ENCODE measurements at regions not wholly inside any gene's neighbourhood (a gene's known extent, or its start where the extent isn't known, plus 50 kb on each side); places are given as distances from the start of the nearest gene placed in this dataset.

GRCh38 chr4:28879178-28879577 lies 1841.0 kb upstream of the PCDH7 start:
- no peaks in the 10 kb centered on the region for H3K36me3 ChIP-seq (ENCODE audit: control insufficient read depth in 1 of 2, insufficient read depth in 2 of 2, low read length in 1 of 2)
- no peaks in the 10 kb centered on the region for H3K4me1 ChIP-seq (ENCODE audit: control insufficient read depth in 1 of 2, insufficient read depth in 2 of 2, low read length in 2 of 2)
- intact Hi-C loops (cut with DNase I), result no loop called here
- WGBS, 2 donors, result 38 to 43% methylated on average over 5 of the region's 5 CpGs
- H3K27ac ChIP-seq (ENCODE audit: low read depth in 1 of 2, low read length in 2 of 2), result no peak overlapping the region
- no peak overlapping the region for H3K4me3 ChIP-seq (ENCODE audit: low read length in 2 of 2)
- DNase-seq (no peak), ATAC-seq (ENCODE audit: low FRiP score) (no peak)
- H3K27me3 ChIP-seq (ENCODE audit: control insufficient read depth in 1 of 2, insufficient read depth in 2 of 2, low read length in 1 of 2), result no peaks in the 10 kb centered on the region
- no peaks in the 10 kb centered on the region for H3K9me3 ChIP-seq (ENCODE audit: control insufficient read depth, low read length)

- intact Hi-C loops (cut with DNase I), result no loop called here
- WGBS, 2 donors, result 51 to 64% methylated on average over 2 of the region's 2 CpGs
Measured at GRCh38 chr4:28879900-28880299, 1840.3 kb upstream of the PCDH7 start.

GRCh38 chr4:28883211-28883610 lies 1837.0 kb upstream of the PCDH7 start:
- H3K4me1 ChIP-seq (ENCODE audit: control insufficient read depth in 1 of 2, insufficient read depth in 2 of 2, low read length in 2 of 2), result no peaks in the 10 kb centered on the region
- no peak overlapping the region for H3K27ac ChIP-seq (ENCODE audit: low read depth in 1 of 2, low read length in 2 of 2)
- WGBS, 2 donors, result 85 to 88% methylated on average over 2 of the region's 2 CpGs
- H3K9me3 ChIP-seq (ENCODE audit: control insufficient read depth, low read length), result no peaks in the 10 kb centered on the region
- ATAC-seq (ENCODE audit: low FRiP score), result no peak
- H3K4me3 ChIP-seq (ENCODE audit: low read length in 2 of 2), result no peak overlapping the region
- no peaks in the 10 kb centered on the region for H3K36me3 ChIP-seq (ENCODE audit: control insufficient read depth in 1 of 2, insufficient read depth in 2 of 2, low read length in 1 of 2)
- no peak for DNase-seq
- H3K27me3 ChIP-seq (ENCODE audit: control insufficient read depth in 1 of 2, insufficient read depth in 2 of 2, low read length in 1 of 2), result no peaks in the 10 kb centered on the region
- intact Hi-C loops (cut with DNase I), result no loop called here

More at GRCh38 chr4:28879900-28880299, 1840.3 kb upstream of the PCDH7 start:
- H3K9me3 ChIP-seq (ENCODE audit: control insufficient read depth, low read length), result no peaks in the 10 kb centered on the region
- ATAC-seq (ENCODE audit: low FRiP score) (no peak), DNase-seq (no peak)
- H3K36me3 ChIP-seq (ENCODE audit: control insufficient read depth in 1 of 2, insufficient read depth in 2 of 2, low read length in 1 of 2), result no peaks in the 10 kb centered on the region
- no peak overlapping the region for H3K4me3 ChIP-seq (ENCODE audit: low read length in 2 of 2)
- no peaks in the 10 kb centered on the region for H3K27me3 ChIP-seq (ENCODE audit: control insufficient read depth in 1 of 2, insufficient read depth in 2 of 2, low read length in 1 of 2)
- H3K27ac ChIP-seq (ENCODE audit: low read depth in 1 of 2, low read length in 2 of 2), result no peak overlapping the region
- no peaks in the 10 kb centered on the region for H3K4me1 ChIP-seq (ENCODE audit: control insufficient read depth in 1 of 2, insufficient read depth in 2 of 2, low read length in 2 of 2)

- 46 to 55% methylated on average over 4 of the region's 4 CpGs for WGBS, 2 donors
- Histone ChIP-seq H3K27ac (ENCODE audit: low read depth in 1 of 2, low read length in 2 of 2) (no peak overlapping the region), H3K9me3 (ENCODE audit: control insufficient read depth, low read length) (no peaks in the 10 kb centered on the region), H3K27me3 (ENCODE audit: control insufficient read depth in 1 of 2, insufficient read depth in 2 of 2, low read length in 1 of 2) (no peaks in the 10 kb centered on the region), H3K4me3 (ENCODE audit: low read length in 2 of 2) (no peak overlapping the region), H3K36me3 (ENCODE audit: control insufficient read depth in 1 of 2, insufficient read depth in 2 of 2, low read length in 1 of 2) (no peaks in the 10 kb centered on the region), H3K4me1 (ENCODE audit: control insufficient read depth in 1 of 2, insufficient read depth in 2 of 2, low read length in 2 of 2) (no peaks in the 10 kb centered on the region)
- ATAC-seq (ENCODE audit: low FRiP score) (no peak), DNase-seq (no peak)
- intact Hi-C loops (cut with DNase I), result no loop called here
Measured at GRCh38 chr4:28886934-28887333, 1833.2 kb upstream of the PCDH7 start.

- ATAC-seq (ENCODE audit: low FRiP score), result no peak
- H3K4me3 ChIP-seq (ENCODE audit: low read length in 2 of 2), result no peak overlapping the region
- no peaks in the 10 kb centered on the region for H3K27me3 ChIP-seq (ENCODE audit: control insufficient read depth in 1 of 2, insufficient read depth in 2 of 2, low read length in 1 of 2)
- H3K36me3 ChIP-seq (ENCODE audit: control insufficient read depth in 1 of 2, insufficient read depth in 2 of 2, low read length in 1 of 2), result no peaks in the 10 kb centered on the region
- no peak for DNase-seq
- no peak overlapping the region for H3K27ac ChIP-seq (ENCODE audit: low read depth in 1 of 2, low read length in 2 of 2)
- WGBS, 2 donors, result 2 to 9% methylated on average over 3 of the region's 3 CpGs
- H3K4me1 ChIP-seq (ENCODE audit: control insufficient read depth in 1 of 2, insufficient read depth in 2 of 2, low read length in 2 of 2), result no peaks in the 10 kb centered on the region
- intact Hi-C loops (cut with DNase I), result no loop called here
- H3K9me3 ChIP-seq (ENCODE audit: control insufficient read depth, low read length), result no peaks in the 10 kb centered on the region
Measured at GRCh38 chr4:28890949-28891775, 1829.0 kb upstream of the PCDH7 start.

- Histone ChIP-seq H3K4me1 (ENCODE audit: control insufficient read depth in 1 of 2, insufficient read depth in 2 of 2, low read length in 2 of 2) (no peaks in the 10 kb centered on the region), H3K9me3 (ENCODE audit: control insufficient read depth, low read length) (peaks cover 1% of the 10 kb centered on the region), H3K36me3 (ENCODE audit: control insufficient read depth in 1 of 2, insufficient read depth in 2 of 2, low read length in 1 of 2) (no peaks in the 10 kb centered on the region), H3K27me3 (ENCODE audit: control insufficient read depth in 1 of 2, insufficient read depth in 2 of 2, low read length in 1 of 2) (no peaks in the 10 kb centered on the region), H3K27ac (ENCODE audit: low read depth in 1 of 2, low read length in 2 of 2) (no peak overlapping the region), H3K4me3 (ENCODE audit: low read length in 2 of 2) (no peak overlapping the region)
- intact Hi-C loops (cut with DNase I), result no loop called here
- WGBS, 2 donors, result 43 to 70% methylated on average over 1 of the region's 1 CpG
- DNase-seq (no peak), ATAC-seq (ENCODE audit: low FRiP score) (no peak)
Measured at GRCh38 chr4:28913466-28913865, 1806.7 kb upstream of the PCDH7 start.

GRCh38 chr4:28916585-28916984 lies 1803.6 kb upstream of the PCDH7 start:
- Histone ChIP-seq H3K27ac (ENCODE audit: low read depth in 1 of 2, low read length in 2 of 2) (no peak overlapping the region), H3K36me3 (ENCODE audit: control insufficient read depth in 1 of 2, insufficient read depth in 2 of 2, low read length in 1 of 2) (no peaks in the 10 kb centered on the region), H3K9me3 (ENCODE audit: control insufficient read depth, low read length) (no peaks in the 10 kb centered on the region), H3K27me3 (ENCODE audit: control insufficient read depth in 1 of 2, insufficient read depth in 2 of 2, low read length in 1 of 2) (no peaks in the 10 kb centered on the region), H3K4me3 (ENCODE audit: low read length in 2 of 2) (no peak overlapping the region), H3K4me1 (ENCODE audit: control insufficient read depth in 1 of 2, insufficient read depth in 2 of 2, low read length in 2 of 2) (no peaks in the 10 kb centered on the region)
- DNase-seq (no peak), ATAC-seq (ENCODE audit: low FRiP score) (no peak)
- WGBS, 2 donors, result 82 to 85% methylated on average over 2 of the region's 2 CpGs
- intact Hi-C loops (cut with DNase I), result no loop called here

- Histone ChIP-seq H3K36me3 (ENCODE audit: control insufficient read depth in 1 of 2, insufficient read depth in 2 of 2, low read length in 1 of 2) (no peaks in the 10 kb centered on the region), H3K4me3 (ENCODE audit: low read length in 2 of 2) (no peak overlapping the region), H3K27me3 (ENCODE audit: control insufficient read depth in 1 of 2, insufficient read depth in 2 of 2, low read length in 1 of 2) (no peaks in the 10 kb centered on the region), H3K9me3 (ENCODE audit: control insufficient read depth, low read length) (no peaks in the 10 kb centered on the region), H3K27ac (ENCODE audit: low read depth in 1 of 2, low read length in 2 of 2) (no peak overlapping the region), H3K4me1 (ENCODE audit: control insufficient read depth in 1 of 2, insufficient read depth in 2 of 2, low read length in 2 of 2) (no peaks in the 10 kb centered on the region)
- ATAC-seq (ENCODE audit: low FRiP score) (no peak), DNase-seq (no peak)
- 84 to 86% methylated on average over 1 of the region's 1 CpG for whole genome bisulfite sequencing, 2 donors
- intact Hi-C loops (cut with DNase I), result no loop called here
Measured at GRCh38 chr4:28918871-28919270, 1801.3 kb upstream of the PCDH7 start.

GRCh38 chr4:28921886-28922285 lies 1798.3 kb upstream of the PCDH7 start:
- DNase-seq, result no peak
- Histone ChIP-seq H3K27ac (ENCODE audit: low read depth in 1 of 2, low read length in 2 of 2) (no peak overlapping the region), H3K4me3 (ENCODE audit: low read length in 2 of 2) (no peak overlapping the region), H3K36me3 (ENCODE audit: control insufficient read depth in 1 of 2, insufficient read depth in 2 of 2, low read length in 1 of 2) (no peaks in the 10 kb centered on the region), H3K9me3 (ENCODE audit: control insufficient read depth, low read length) (no peaks in the 10 kb centered on the region), H3K27me3 (ENCODE audit: control insufficient read depth in 1 of 2, insufficient read depth in 2 of 2, low read length in 1 of 2) (no peaks in the 10 kb centered on the region), H3K4me1 (ENCODE audit: control insufficient read depth in 1 of 2, insufficient read depth in 2 of 2, low read length in 2 of 2) (no peaks in the 10 kb centered on the region)
- 55 to 67% methylated on average over 5 of the region's 5 CpGs for WGBS, 2 donors
- no peak for ATAC-seq (ENCODE audit: low FRiP score)
- intact Hi-C loops (cut with DNase I), result no loop called here
